IMR-90 (cell line): ENCODE measurements at regions not wholly inside any gene's neighbourhood (a gene's known extent, or its start where the extent isn't known, plus 50 kb on each side); places are given as distances from the start of the nearest gene placed in this dataset.

Source experiments
- ATAC-seq: fragments of 200-7000 bp; cut with Tn5 transposase; 2 replicates; pipeline ENCODE4 v1.9.1; 2020; ENCODE audit warnings: low read depth, mild to moderate bottlenecking, moderate library complexity
- BruUV-seq: library from RNA; stranded (reverse); fragments of 400-500 nt; replicated peaks from 2 replicates; lab custom pipeline; 2021; lab: Mats Ljungman, UMichigan
- CTCF ChIA-PET: fragments of 300-600 bp; formaldehyde crosslinking; extraction: SDS; loops from one replicate; lab custom pipeline; 2021; ENCODE audit warnings: antibody characterized with exemption; lab: Yijun Ruan, JAX
- POLR2A ChIA-PET: fragments of 300-600 bp; sonication (Branson Sonifier 250); formaldehyde crosslinking; loops from one replicate; lab custom pipeline; 2022; ENCODE audit warnings: antibody characterized with exemption; ENCODE audit not compliant: unreplicated experiment; lab: Charles Lee
- DNase-seq: peaks from one replicate; pipeline ENCODE4 v3.0.0; 2013
- H2AFZ ChIP-seq: replicated peaks from 2 replicates; pipeline ENCODE3; 2013; ENCODE audit warnings: low read length, mild to moderate bottlenecking; ENCODE audit not compliant: poor library complexity
- H2AK5ac ChIP-seq: 2 replicates; pipeline ENCODE4 v1.6.1; 2013; ENCODE audit warnings: low read depth, low read length, inconsistent platforms
- H2AK9ac ChIP-seq: replicated peaks from 2 replicates; pipeline ENCODE3; 2013; ENCODE audit warnings: mild to moderate bottlenecking, low read depth, low read length, moderate library complexity; ENCODE audit not compliant: poor library complexity
- H2BK120ac ChIP-seq: 2 replicates; pipeline ENCODE4 v1.6.1; 2013; ENCODE audit warnings: low read depth, low read length, inconsistent platforms
- H2BK15ac ChIP-seq: 3 replicates; pipeline ENCODE4 v1.6.1; 2013; ENCODE audit warnings: low read depth, low read length, inconsistent platforms
- H2BK20ac ChIP-seq: 2 replicates; pipeline ENCODE4 v1.6.1; 2013; ENCODE audit warnings: low read depth, mild to moderate bottlenecking, inconsistent platforms, low read length, moderate library complexity
- H2BK5ac ChIP-seq: 2 replicates; pipeline ENCODE4 v1.6.1; 2013; ENCODE audit warnings: mild to moderate bottlenecking, low read depth, low read length, inconsistent platforms; ENCODE audit not compliant: poor library complexity, severe bottlenecking
- H3K14ac ChIP-seq: replicated peaks from 2 replicates; pipeline ENCODE4 v1.6.1; 2013; ENCODE audit warnings: low read depth, low read length, inconsistent platforms
- H3K18ac ChIP-seq: 2 replicates; pipeline ENCODE4 v1.6.1; 2013; ENCODE audit warnings: low read depth, low read length, control low read depth
- H3K23ac ChIP-seq: 2 replicates; pipeline ENCODE4 v1.6.1; 2013; ENCODE audit warnings: low read depth, low read length, inconsistent platforms
- H3K27ac ChIP-seq: 2 replicates; pipeline ENCODE4 v1.5.1; 2013; ENCODE audit warnings: mild to moderate bottlenecking, control low read depth, low read length; ENCODE audit not compliant: insufficient read depth
- H3K27me3 ChIP-seq: 2 replicates; pipeline ENCODE4 v1.6.1; 2013; ENCODE audit warnings: low read length; ENCODE audit not compliant: control insufficient read depth, insufficient read depth
- H3K36me3 ChIP-seq: 2 replicates; pipeline ENCODE4 v1.6.1; 2013; ENCODE audit warnings: low read length, mixed read lengths; ENCODE audit not compliant: control insufficient read depth, insufficient read depth
- H3K4ac ChIP-seq: 2 replicates; pipeline ENCODE4 v1.6.1; 2013; ENCODE audit warnings: low read depth, low read length, inconsistent platforms
- H3K4me1 ChIP-seq: 2 replicates; pipeline ENCODE4 v1.6.1; 2013; ENCODE audit warnings: low read length, mixed read lengths; ENCODE audit not compliant: control insufficient read depth, insufficient read depth
- H3K4me2 ChIP-seq: 2 replicates; pipeline ENCODE4 v1.6.1; 2013; ENCODE audit warnings: low read depth, mild to moderate bottlenecking, control low read depth, low read length, moderate library complexity
- H3K4me3 ChIP-seq: 2 replicates; pipeline ENCODE4 v1.5.1; 2013; ENCODE audit warnings: low read depth, mild to moderate bottlenecking, control low read depth, low read length, moderate library complexity; ENCODE audit not compliant: insufficient read depth
- H3K56ac ChIP-seq: 2 replicates; pipeline ENCODE4 v1.6.1; 2013; ENCODE audit warnings: low read length, inconsistent platforms; ENCODE audit not compliant: insufficient read depth; ENCODE audit errors: extremely low read depth
- H3K79me1 ChIP-seq, 2 experiments: 2 replicates each; pipeline ENCODE4 v1.6.1; 2013; ENCODE audit warnings: low read length in 2 of 2, inconsistent platforms in 1 of 2, low read depth in 1 of 2
- H3K9ac ChIP-seq: 2 replicates; pipeline ENCODE4 v1.6.1; 2013; ENCODE audit warnings: low read depth, low read length, control low read depth
- H3K9me1 ChIP-seq: 2 replicates; pipeline ENCODE4 v1.6.1; 2013; ENCODE audit warnings: low read length, inconsistent platforms; ENCODE audit not compliant: insufficient read depth
- H3K9me3 ChIP-seq: 2 replicates; pipeline ENCODE4 v1.6.1; 2013; ENCODE audit warnings: low read length; ENCODE audit not compliant: control insufficient read depth, insufficient read depth
- H4K20me1 ChIP-seq: 2 replicates; pipeline ENCODE4 v1.6.1; 2013; ENCODE audit warnings: low read length, inconsistent platforms; ENCODE audit not compliant: insufficient read depth
- H4K5ac ChIP-seq: 2 replicates; pipeline ENCODE4 v1.6.1; 2013; ENCODE audit warnings: mild to moderate bottlenecking, low read depth, low read length, control low read depth
- H4K8ac ChIP-seq, 2 experiments: 2 replicates each; pipeline ENCODE4 v1.6.1; 2013; ENCODE audit warnings: low read depth in 2 of 2, low read length in 2 of 2, control low read depth in 1 of 2, inconsistent platforms in 1 of 2
- H4K91ac ChIP-seq: 2 replicates; pipeline ENCODE4 v1.6.1; 2013; ENCODE audit warnings: low read depth, low read length, inconsistent platforms; ENCODE audit not compliant: insufficient read depth
- CHD1 ChIP-seq: IDR thresholded peaks from 2 replicates; pipeline ENCODE4 v1.6.1; 2012; ENCODE audit warnings: low read depth, low read length, improper control_type of control experiment
- CTCF ChIP-seq: conservative IDR thresholded peaks from 2 replicates; pipeline ENCODE4 v1.5.1; 2012; ENCODE audit warnings: mild to moderate bottlenecking, low read depth, low read length, improper control_type of control experiment
- ELK1 ChIP-seq: fragments of 150-350 bp; IDR thresholded peaks from 2 replicates; pipeline ENCODE4 v1.6.1; 2016; ENCODE audit warnings: low read depth, mild to moderate bottlenecking, low read length, moderate library complexity, borderline replicate concordance
- FOS ChIP-seq: fragments of 150-350 bp; IDR thresholded peaks from 2 replicates; pipeline ENCODE4 v1.6.1; 2016; ENCODE audit warnings: low read depth, low read length
- MAZ ChIP-seq: IDR thresholded peaks from 2 replicates; pipeline ENCODE4 v1.6.1; 2012; ENCODE audit warnings: low read depth, mild to moderate bottlenecking, low read length, improper control_type of control experiment, moderate library complexity, borderline replicate concordance
- MXI1 ChIP-seq: IDR thresholded peaks from 2 replicates; pipeline ENCODE4 v1.6.1; 2012; ENCODE audit warnings: low read depth, mild to moderate bottlenecking, low read length, moderate library complexity, borderline replicate concordance
- NFE2L2 ChIP-seq: fragments of 150-350 bp; IDR thresholded peaks from 2 replicates; pipeline ENCODE4 v1.6.1; 2016; ENCODE audit warnings: low read depth, mild to moderate bottlenecking, low read length
- POLR2A ChIP-seq: IDR thresholded peaks from 2 replicates; pipeline ENCODE4 v1.6.1; 2012; ENCODE audit warnings: mild to moderate bottlenecking, low read depth, low read length
- RAD21 ChIP-seq: IDR thresholded peaks from 2 replicates; pipeline ENCODE4 v1.6.1; 2012; ENCODE audit warnings: low read length, improper control_type of control experiment
- RCOR1 ChIP-seq: IDR thresholded peaks from 2 replicates; pipeline ENCODE4 v1.6.1; 2012; ENCODE audit warnings: mild to moderate bottlenecking, low read length, improper control_type of control experiment; ENCODE audit not compliant: insufficient replicate concordance
- RFX5 ChIP-seq: IDR thresholded peaks from 2 replicates; pipeline ENCODE4 v1.8.0; 2012; ENCODE audit warnings: low read depth, mild to moderate bottlenecking, low read length, moderate library complexity
- SMC3 ChIP-seq: fragments of 150-350 bp; IDR thresholded peaks from 2 replicates; pipeline ENCODE4 v1.6.1; 2016; ENCODE audit warnings: low read depth, mild to moderate bottlenecking, antibody characterized with exemption, low read length, moderate library complexity
- WGBS, 2 experiments: methylation state at CpG; one replicate each; pipeline versions ENCODE4 v1.1.5 to v1.1.7; 2013; ENCODE audit warnings: missing lambda C conversion rate in 2 of 2; ENCODE audit not compliant: insufficient read length in 1 of 2; ENCODE audit errors: extremely low coverage in 2 of 2; 5-methylcytosine and 5-hydroxymethylcytosine counted together
- dilution Hi-C: fragments of 300-500 bp; cut with HindIII; formaldehyde crosslinking; loops from one replicate; pipeline ENCODE4 v1.14.3; 2018; ENCODE audit warnings: low sequenced_read_pairs; ENCODE audit not compliant: unreplicated experiment
- in situ Hi-C: fragments of 300-500 bp; cut with MboI; formaldehyde crosslinking; loops from 3 replicates; pipeline ENCODE4 v1.14.3; 2019; ENCODE audit warnings: low sequenced_read_pairs, inconsistent platforms, mixed read lengths
- intact Hi-C: fragments of 100-400 bp; cut with micrococcal nuclease; formaldehyde crosslinking; loops from 2 replicates; pipeline ENCODE4 v1.10.0; 2022

DNA sequence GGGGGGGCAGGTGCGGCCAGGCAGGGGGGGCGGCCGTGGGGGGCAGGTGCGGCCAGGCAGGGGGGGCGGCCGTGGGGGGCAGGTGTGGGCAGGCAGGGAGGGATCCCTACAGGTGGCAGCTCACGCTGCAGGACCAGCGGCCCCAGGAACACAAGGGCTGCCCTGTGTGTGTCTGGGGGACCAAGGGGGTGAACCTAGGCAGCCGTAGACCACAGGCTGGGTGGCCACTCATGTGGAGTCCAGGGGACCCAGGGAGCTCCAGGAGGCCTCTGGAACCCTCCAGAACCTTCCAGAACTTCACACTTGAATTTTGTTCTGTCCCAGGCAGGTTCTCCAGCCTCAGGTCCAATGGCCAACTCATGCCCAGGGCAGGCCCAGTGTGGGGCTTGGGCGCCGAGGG lies 51.6 kb upstream of the EGFL7 start:
- Histone ChIP-seq H4K91ac (no peak overlapping the region), H3K79me1 (no peaks in the 10 kb centered on the region), H3K23ac (no peak overlapping the region), H2BK15ac (no peak overlapping the region), H2AFZ (no peak overlapping the region), H3K36me3 (no peaks in the 10 kb centered on the region), H3K9me1 (0 out of 2 replicates have a peak, but pooled peaks cover 3% of the 10 kb centered on the region), H4K8ac (no peak overlapping the region), H3K4me1 (peaks cover 18% of the 10 kb centered on the region), H3K4ac (no peak overlapping the region), H3K9me3 (no peaks in the 10 kb centered on the region), H4K5ac (no peak overlapping the region), H3K18ac (no peak overlapping the region), H3K56ac (no peak overlapping the region), H3K27ac (no peak overlapping the region), H4K20me1 (no peaks in the 10 kb centered on the region), H2BK20ac (no peak overlapping the region), H3K4me3 (no peak overlapping the region), H3K9ac (no peak overlapping the region), H3K4me2 (no peak overlapping the region), H3K27me3 (peaks cover 6% of the 10 kb centered on the region), H2BK120ac (peak overlapping the region; percentile 23; the same call in 1 of the 2 replicates), H2BK5ac (no peak overlapping the region), H3K14ac (no peak overlapping the region), H2AK9ac (peak overlapping the region; percentile 28), H2AK5ac (0 out of 2 replicates have a peak overlapping the region, but pooled peaks have one; percentile 39)
- TF ChIP-seq FOS (no peak), RFX5 (no peak), RAD21 (no peak), ELK1 (no peak), NFE2L2 (no peak), MAZ (no peak), RCOR1 (no peak), CTCF (no peak), SMC3 (no peak), MXI1 (no peak), POLR2A (no peak), CHD1 (no peak)
- ATAC-seq (no peak), DNase-seq (no peak)
- WGBS, 2 experiments = 100% methylated on average over 3 of the region's 11 CpGs; no CpG with 5 or more reads in 1 of the 2 experiments
- in situ Hi-C loops = no loop called here
- BruUV-seq = no TSS peak
- intact Hi-C loops = no loop called here
- ChIA-PET POLR2A (no interaction called here), CTCF (no interaction called here)
- dilution Hi-C loops = no loop called here
